ENCODE measurements at regions not wholly inside any gene's neighbourhood (a gene's known extent, or its start where the extent isn't known, plus 50 kb on each side); places are given as distances from the start of the nearest gene placed in this dataset.

GRCh38 chr21:20396798-20397197 lies 601.4 kb upstream of the NCAM2 start:
- H3K4me3 ChIP-seq (ENCODE audit: low read depth, low read length): no peak overlapping the region
- TF ChIP-seq, protein P1, sequence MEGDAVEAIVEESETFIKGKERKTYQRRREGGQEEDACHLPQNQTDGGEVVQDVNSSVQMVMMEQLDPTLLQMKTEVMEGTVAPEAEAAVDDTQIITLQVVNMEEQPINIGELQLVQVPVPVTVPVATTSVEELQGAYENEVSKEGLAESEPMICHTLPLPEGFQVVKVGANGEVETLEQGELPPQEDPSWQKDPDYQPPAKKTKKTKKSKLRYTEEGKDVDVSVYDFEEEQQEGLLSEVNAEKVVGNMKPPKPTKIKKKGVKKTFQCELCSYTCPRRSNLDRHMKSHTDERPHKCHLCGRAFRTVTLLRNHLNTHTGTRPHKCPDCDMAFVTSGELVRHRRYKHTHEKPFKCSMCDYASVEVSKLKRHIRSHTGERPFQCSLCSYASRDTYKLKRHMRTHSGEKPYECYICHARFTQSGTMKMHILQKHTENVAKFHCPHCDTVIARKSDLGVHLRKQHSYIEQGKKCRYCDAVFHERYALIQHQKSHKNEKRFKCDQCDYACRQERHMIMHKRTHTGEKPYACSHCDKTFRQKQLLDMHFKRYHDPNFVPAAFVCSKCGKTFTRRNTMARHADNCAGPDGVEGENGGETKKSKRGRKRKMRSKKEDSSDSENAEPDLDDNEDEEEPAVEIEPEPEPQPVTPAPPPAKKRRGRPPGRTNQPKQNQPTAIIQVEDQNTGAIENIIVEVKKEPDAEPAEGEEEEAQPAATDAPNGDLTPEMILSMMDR (conservative IDR thresholded peaks at IDR 0.05; ENCODE audit: low read depth, low read length): no peak
- DNase-seq (ENCODE audit: low read depth): no peak

DNA sequence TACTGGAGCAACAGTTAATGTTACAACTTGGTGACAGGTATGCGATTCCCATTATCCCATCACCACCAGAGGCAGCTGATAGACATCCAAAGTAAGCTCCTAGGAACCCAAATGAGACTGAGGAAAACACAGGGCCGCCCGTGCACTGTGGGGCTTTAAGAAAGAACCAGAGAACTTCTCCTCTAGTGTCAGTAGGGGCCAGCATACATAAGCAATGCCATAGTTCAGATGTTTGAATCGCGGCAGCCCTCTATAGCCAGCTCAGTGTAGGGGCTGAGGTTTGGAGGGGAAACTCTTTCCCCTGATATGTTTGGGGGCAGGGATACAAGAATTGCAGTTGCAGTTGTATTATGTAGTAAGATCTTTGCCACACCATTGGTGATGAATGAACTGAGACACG lies 593.3 kb upstream of the NCAM2 start:
- DNase-seq (ENCODE audit: low read depth): no peak
- H3K4me3 ChIP-seq (ENCODE audit: low read depth, low read length): no peak overlapping the region
- TF ChIP-seq, protein P1 (conservative IDR thresholded peaks at IDR 0.05; ENCODE audit: low read depth, low read length): no peak

GRCh38 chr21:20418353-20418752 lies 579.9 kb upstream of the NCAM2 start:
- TF ChIP-seq, protein P1 (conservative IDR thresholded peaks at IDR 0.05; ENCODE audit: low read depth, low read length): no peak
- no peak for DNase-seq (ENCODE audit: low read depth)
- H3K4me3 ChIP-seq (ENCODE audit: low read depth, low read length): no peak overlapping the region

DNA sequence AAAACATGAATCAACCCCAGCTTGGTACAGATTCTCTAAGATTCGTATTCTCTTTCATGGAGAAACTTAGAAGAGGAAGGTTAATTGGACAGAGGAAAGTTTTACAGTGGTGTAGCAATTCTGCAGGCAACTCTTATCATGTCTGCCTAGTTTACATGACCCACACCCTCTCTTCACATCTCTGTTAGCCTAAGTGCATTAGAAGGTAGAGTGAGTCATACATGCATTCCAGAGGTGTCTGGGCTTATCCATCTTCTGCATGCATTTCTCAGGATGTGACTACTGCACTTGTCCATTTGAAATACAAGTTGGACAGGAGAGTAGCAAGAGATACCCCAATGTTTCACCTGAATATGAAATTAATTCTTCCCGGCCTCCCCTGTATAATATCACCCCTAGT lies 578.4 kb upstream of the NCAM2 start:
- TF ChIP-seq, protein P1 (conservative IDR thresholded peaks at IDR 0.05; ENCODE audit: low read depth, low read length): no peak
- H3K4me3 ChIP-seq (ENCODE audit: low read depth, low read length): no peak overlapping the region
- no peak for DNase-seq (ENCODE audit: low read depth)

DNA sequence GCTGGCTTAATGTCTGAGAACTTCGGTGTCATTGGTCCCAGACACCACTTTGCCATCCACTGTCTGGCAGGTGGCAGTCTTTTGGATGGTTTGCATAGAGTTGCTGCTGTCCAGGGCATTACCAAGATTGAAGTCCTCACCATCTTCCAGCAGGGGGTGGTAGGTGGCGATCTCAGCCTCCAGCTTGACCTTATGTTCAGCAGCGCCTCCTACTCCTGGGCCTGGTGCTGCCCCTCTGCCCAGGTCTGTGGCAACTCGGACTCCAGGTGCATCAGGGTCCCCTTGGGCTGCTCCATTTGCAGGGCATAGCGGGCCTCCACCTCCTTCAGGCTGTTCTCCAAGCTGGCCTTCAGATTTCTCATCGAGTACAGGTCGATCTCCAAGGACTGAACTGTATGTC lies 573.3 kb upstream of the NCAM2 start:
- no peak for DNase-seq (ENCODE audit: low read depth)
- TF ChIP-seq, protein P1 (conservative IDR thresholded peaks at IDR 0.05; ENCODE audit: low read depth, low read length): no peak

DNA sequence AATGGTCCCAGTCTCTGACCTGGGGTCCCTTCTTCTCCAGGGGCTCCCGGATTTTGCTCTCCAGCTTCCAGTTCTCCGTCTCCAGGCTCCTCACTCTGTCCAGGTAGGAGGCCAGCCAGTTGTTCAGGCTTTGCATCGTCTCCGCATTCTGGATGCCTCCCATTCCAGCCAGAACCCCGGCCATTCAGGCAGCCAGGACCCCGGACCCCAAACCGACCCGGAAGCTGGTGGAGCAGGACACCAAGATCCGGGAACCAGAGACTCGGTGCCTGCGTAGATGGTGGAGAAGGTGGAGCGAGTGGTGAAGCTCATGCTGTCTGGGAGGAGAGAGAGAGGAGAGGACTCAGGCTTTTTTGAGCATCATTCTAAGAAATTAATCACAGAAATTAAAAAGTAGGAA lies 572.4 kb upstream of the NCAM2 start:
- TF ChIP-seq, protein P1 (conservative IDR thresholded peaks at IDR 0.05; ENCODE audit: low read depth, low read length): no peak
- H3K4me3 ChIP-seq (ENCODE audit: low read depth, low read length): no peak overlapping the region
- DNase-seq (ENCODE audit: low read depth): no peak

More for the DNA sequence above, 573.3 kb upstream of the NCAM2 start:
- no peak overlapping the region for H3K4me3 ChIP-seq (ENCODE audit: low read depth, low read length)

DNA sequence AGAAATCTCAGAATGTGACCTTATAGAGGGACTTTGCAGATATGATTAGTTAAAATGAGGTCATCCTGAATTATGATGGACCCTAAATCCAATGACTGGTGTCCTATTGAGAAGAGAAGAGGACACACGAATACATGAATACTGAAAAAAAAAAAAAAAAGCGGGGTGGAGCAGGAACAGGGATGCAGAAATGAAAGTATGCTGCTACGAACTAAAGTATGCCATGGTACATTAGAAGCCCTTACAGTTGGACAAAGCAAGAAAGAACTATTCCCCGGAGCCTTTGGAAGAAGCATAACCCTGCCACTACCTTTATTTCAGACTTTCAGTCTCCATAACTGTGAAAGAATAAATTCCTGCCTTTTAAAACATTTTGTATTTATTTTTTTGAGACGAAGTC lies 557.9 kb upstream of the NCAM2 start:
- DNase-seq (ENCODE audit: low read depth): no peak

More for the DNA sequence above, 557.9 kb upstream of the NCAM2 start:
- no peak overlapping the region for H3K4me3 ChIP-seq (ENCODE audit: low read depth, low read length)
- TF ChIP-seq, protein P1 (conservative IDR thresholded peaks at IDR 0.05; ENCODE audit: low read depth, low read length): no peak
